IgD-negative memory B cell (primary cell): ENCODE measurements at regions not wholly inside any gene's neighbourhood (a gene's known extent, or its start where the extent isn't known, plus 50 kb on each side); places are given as distances from the start of the nearest gene placed in this dataset.
"Not testable (repeated sequence)": the region's sequence is repeated elsewhere in the genome, so short reads cannot be mapped to it uniquely, and the experiment has no call there.

Source experiments
- H3K27ac Mint-ChIP-seq, 3 donors: one replicate each; pipeline ENCODE4 v1.8.0; 2020 to 2022; ENCODE audit warnings: mild to moderate bottlenecking in 3 of 3, mixed read lengths in 3 of 3, moderate library complexity in 1 of 3
- H3K27me3 Mint-ChIP-seq: one replicate; pipeline ENCODE4 v1.8.0; 2021; ENCODE audit warnings: mixed read lengths
- H3K36me3 Mint-ChIP-seq: one replicate; pipeline ENCODE4 v1.8.0; 2020; ENCODE audit warnings: mild to moderate bottlenecking, mixed read lengths
- H3K4me1 Mint-ChIP-seq, 3 donors: one replicate each; pipeline ENCODE4 v1.8.0; 2020 to 2022; ENCODE audit warnings: mixed read lengths in 3 of 3, mild to moderate bottlenecking in 1 of 3
- H3K4me3 Mint-ChIP-seq, 4 donors: one replicate each; pipeline ENCODE4 v1.8.0; 2020 to 2022; ENCODE audit warnings: mild to moderate bottlenecking in 4 of 4, mixed read lengths in 4 of 4, moderate library complexity in 3 of 4
- H3K9me3 Mint-ChIP-seq, 3 donors: one replicate each; pipeline ENCODE4 v1.8.0; 2020 to 2021; ENCODE audit warnings: mixed read lengths in 3 of 3, mild to moderate bottlenecking in 1 of 3

GRCh38 chrX:76509775-76510174 lies 82.3 kb downstream of the MAGEE1 start:
- Mint-ChIP-seq H3K27ac (no peak overlapping the region), H3K36me3 (peaks cover 2% of the 10 kb centered on the region), H3K27me3 (no peaks in the 10 kb centered on the region), H3K9me3 (peaks cover 0 to 4% (median 0%) of the 10 kb centered on the region in 3 donors), H3K4me3 (no peak overlapping the region), H3K4me1 (no peaks in the 10 kb centered on the region)

- H3K9me3 Mint-ChIP-seq: peaks cover 5 to 10% (median 6%) of the 10 kb centered on the region in 3 donors
- H3K4me1 Mint-ChIP-seq: no peaks in the 10 kb centered on the region
- no peak overlapping the region for H3K4me3 Mint-ChIP-seq
- H3K36me3 Mint-ChIP-seq: peaks cover 1% of the 10 kb centered on the region
- no peaks in the 10 kb centered on the region for H3K27me3 Mint-ChIP-seq
- H3K27ac Mint-ChIP-seq: no peak overlapping the region
Measured at GRCh38 chrX:76517544-76517943, 90.0 kb downstream of the MAGEE1 start.

DNA sequence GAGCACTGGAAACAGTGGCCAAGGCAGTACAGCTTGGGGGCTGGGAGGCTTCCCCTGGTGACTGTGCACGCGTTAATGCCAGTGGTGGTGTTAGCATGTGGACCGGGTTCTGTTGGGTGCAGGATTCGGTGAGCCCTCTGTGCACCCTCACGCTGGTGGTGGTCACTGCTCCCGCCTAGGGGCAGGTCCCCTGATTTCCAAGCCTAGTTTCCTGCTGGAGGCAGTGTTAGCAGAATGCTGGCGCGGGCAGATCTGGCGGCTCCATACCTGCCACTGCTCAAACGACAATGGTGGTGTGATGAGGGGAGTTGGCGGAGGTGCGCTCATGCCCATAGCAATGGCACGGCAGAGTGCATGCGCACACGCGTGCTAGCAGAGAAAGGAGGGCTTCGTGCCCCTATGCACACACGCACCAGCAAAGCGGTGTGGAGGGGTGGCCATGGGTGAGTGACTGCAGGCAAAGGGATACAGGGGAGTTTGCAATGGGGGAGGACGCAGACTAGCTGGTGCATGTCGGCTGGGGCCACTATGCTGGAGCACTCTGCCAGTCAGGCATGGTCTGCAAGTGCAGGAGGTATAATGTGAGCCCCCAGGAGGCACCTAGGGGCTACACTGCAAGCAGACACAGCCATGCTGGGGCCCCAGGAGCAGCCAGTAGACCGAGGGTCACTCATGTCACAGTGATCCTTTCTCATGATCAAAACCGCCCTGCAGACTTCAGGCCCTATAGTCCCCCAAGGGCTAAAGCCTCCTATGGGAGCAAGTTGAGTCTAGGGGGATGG lies 93.0 kb downstream of the MAGEE1 start:
- H3K4me3 Mint-ChIP-seq: no peak overlapping the region
- no peak overlapping the region for H3K27ac Mint-ChIP-seq

DNA sequence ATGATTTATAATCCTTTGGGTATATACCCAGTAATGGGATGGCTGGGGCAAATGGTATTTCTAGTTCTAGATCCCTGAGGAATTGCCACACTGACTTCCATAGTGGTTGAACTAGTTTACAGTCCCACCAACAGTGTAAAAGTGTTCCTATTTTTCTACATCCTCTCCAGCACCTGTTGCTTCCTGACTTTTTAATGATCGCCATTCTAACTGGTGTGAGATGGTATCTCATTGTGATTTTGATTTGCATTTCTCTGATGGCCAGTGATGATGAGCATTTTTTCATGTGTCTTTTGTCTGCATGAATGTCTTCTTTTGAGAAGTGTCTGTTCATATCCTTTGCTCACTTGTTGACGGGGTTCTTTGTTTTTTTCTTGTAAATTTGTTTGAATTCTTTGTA lies 108.2 kb downstream of the MAGEE1 start:
- H3K27me3 Mint-ChIP-seq, H3K27ac Mint-ChIP-seq, H3K4me3 Mint-ChIP-seq, H3K4me1 Mint-ChIP-seq, H3K9me3 Mint-ChIP-seq, H3K36me3 Mint-ChIP-seq: not testable (repeated sequence)

More for the DNA sequence above, 93.0 kb downstream of the MAGEE1 start:
- H3K4me1 Mint-ChIP-seq: no peaks in the 10 kb centered on the region
- H3K27me3 Mint-ChIP-seq: no peaks in the 10 kb centered on the region
- H3K9me3 Mint-ChIP-seq: peaks cover 5 to 15% (median 12%) of the 10 kb centered on the region in 3 donors
- peaks cover 1% of the 10 kb centered on the region for H3K36me3 Mint-ChIP-seq

- Mint-ChIP-seq H3K9me3 (peaks cover 1 to 9% (median 2%) of the 10 kb centered on the region in 3 donors), H3K27ac (no peak overlapping the region), H3K4me3 (no peak overlapping the region), H3K4me1 (peaks cover 0 to 2% (median 0%) of the 10 kb centered on the region in 3 donors), H3K27me3 (peaks cover 2% of the 10 kb centered on the region), H3K36me3 (no peaks in the 10 kb centered on the region)
Measured at GRCh38 chrX:76538860-76539259, 111.3 kb downstream of the MAGEE1 start.

DNA sequence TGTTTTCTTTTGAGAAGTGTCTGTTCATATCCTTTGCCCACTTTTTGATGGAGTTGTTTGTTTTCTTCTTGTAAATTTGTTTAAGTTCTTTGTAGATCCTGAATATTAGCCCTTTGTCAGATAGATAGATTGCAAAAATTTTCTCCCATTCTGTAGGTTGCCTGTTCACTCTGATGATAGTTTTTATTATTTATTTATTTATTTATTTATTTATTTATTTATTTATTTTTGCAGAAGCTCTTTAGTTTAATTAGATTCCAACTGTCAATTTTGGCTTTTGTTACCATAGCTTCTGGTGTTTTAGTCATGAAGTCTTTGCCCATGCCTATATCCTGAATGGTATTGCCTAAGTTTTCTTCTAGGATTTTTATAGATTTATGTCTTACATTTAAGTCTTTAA lies 115.9 kb downstream of the MAGEE1 start:
- H3K27ac Mint-ChIP-seq, H3K4me1 Mint-ChIP-seq, H3K27me3 Mint-ChIP-seq, H3K36me3 Mint-ChIP-seq, H3K9me3 Mint-ChIP-seq: not testable (repeated sequence)
- peak overlapping the region in 1 of 4 donors; percentile 4 for H3K4me3 Mint-ChIP-seq

DNA sequence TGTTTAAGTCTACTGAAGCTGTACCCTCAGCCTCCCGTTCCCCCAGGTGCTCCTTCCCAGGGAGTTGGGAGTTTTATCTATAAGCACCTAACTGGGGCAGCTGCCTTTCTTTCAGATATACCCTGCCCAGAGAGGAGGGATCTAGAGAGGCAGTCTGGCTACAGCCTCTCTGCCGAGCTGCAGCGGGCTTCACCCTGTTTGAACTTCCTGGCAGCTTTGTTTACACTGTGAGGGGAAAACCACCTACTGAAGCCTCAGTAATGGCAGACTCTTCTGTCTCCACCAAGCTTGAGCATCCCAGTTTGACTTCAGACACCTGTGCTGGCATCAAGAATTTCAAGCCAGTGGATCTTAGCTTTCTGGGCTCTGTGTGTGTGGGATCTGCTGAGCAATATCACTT lies 122.5 kb downstream of the MAGEE1 start:
- Mint-ChIP-seq H3K4me3 (no peak overlapping the region), H3K27ac (no peak overlapping the region), H3K36me3 (no peaks in the 10 kb centered on the region), H3K27me3 (no peaks in the 10 kb centered on the region), H3K4me1 (no peaks in the 10 kb centered on the region), H3K9me3 (peaks cover 2 to 11% (median 10%) of the 10 kb centered on the region in 3 donors)

GRCh38 chrX:76555269-76555668 lies 127.8 kb downstream of the MAGEE1 start:
- H3K9me3 Mint-ChIP-seq: peaks cover 2 to 26% (median 15%) of the 10 kb centered on the region in 3 donors

DNA sequence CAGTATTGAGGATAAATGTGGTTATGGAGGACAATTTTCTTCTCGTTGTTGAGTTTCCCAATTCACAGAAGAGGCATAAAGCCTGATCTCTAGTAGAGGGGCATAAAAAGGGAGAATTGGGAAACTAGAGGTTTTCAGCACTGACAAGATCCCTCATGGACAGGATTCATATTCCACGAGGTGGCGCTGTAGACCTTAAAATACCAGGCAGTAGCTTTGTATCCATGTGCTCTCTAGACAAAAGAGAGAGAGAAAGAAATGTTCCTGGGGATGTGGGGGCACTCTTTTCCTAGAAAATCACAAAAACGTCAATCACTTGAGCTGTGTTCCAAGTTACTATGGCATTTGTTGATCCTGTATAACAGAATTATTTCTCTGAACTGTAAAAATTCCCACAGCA lies 128.3 kb downstream of the MAGEE1 start:
- H3K27ac Mint-ChIP-seq: no peak overlapping the region

More at GRCh38 chrX:76555269-76555668, 127.8 kb downstream of the MAGEE1 start:
- H3K4me3 Mint-ChIP-seq: no peak overlapping the region
- H3K27ac Mint-ChIP-seq: no peak overlapping the region
- H3K4me1 Mint-ChIP-seq: no peaks in the 10 kb centered on the region
- H3K27me3 Mint-ChIP-seq: no peaks in the 10 kb centered on the region
- H3K36me3 Mint-ChIP-seq: no peaks in the 10 kb centered on the region

GRCh38 chrX:76564842-76565241 lies 137.3 kb downstream of the MAGEE1 start:
- H3K27me3 Mint-ChIP-seq, H3K4me1 Mint-ChIP-seq, H3K27ac Mint-ChIP-seq, H3K4me3 Mint-ChIP-seq, H3K9me3 Mint-ChIP-seq, H3K36me3 Mint-ChIP-seq: not testable (repeated sequence)

More for the DNA sequence above, 128.3 kb downstream of the MAGEE1 start:
- no peak overlapping the region for H3K4me3 Mint-ChIP-seq
- H3K9me3 Mint-ChIP-seq: peaks cover 2 to 32% (median 15%) of the 10 kb centered on the region in 3 donors
- peaks cover 2% of the 10 kb centered on the region for H3K36me3 Mint-ChIP-seq
- H3K4me1 Mint-ChIP-seq: no peaks in the 10 kb centered on the region
- H3K27me3 Mint-ChIP-seq: no peaks in the 10 kb centered on the region

- Mint-ChIP-seq H3K36me3 (no peaks in the 10 kb centered on the region), H3K27ac (peak overlapping the region in 1 of 3 donors; percentile 14), H3K4me3 (no peak overlapping the region), H3K4me1 (no peaks in the 10 kb centered on the region), H3K27me3 (no peaks in the 10 kb centered on the region), H3K9me3 (peaks cover 0 to 10% (median 2%) of the 10 kb centered on the region in 3 donors)
Measured at GRCh38 chrX:76605390-76605789, 177.9 kb downstream of the MAGEE1 start.

DNA sequence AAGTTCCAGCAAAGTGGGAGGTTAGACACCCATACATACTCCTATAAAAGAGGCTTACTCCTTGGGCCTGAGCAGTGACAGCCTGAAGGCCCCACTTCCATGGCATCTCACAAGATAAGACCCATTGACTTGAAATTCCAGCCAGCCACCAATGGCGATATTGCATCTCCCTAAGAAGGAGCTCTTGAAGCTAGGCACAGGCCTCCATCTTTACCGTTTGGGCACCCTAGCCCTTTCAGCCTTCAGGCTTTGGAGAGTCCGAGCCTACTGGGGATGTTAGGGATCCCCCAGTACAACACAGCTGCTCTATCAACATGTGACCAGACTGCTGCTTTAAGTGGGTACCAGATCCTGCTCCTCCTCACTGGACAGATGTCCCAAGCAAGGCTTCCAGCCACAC lies 189.5 kb downstream of the MAGEE1 start:
- Mint-ChIP-seq H3K4me3 (peak overlapping the region in 1 of 4 donors; percentile 30), H3K9me3 (peaks cover 3 to 10% (median 8%) of the 10 kb centered on the region in 3 donors), H3K36me3 (no peaks in the 10 kb centered on the region), H3K27me3 (no peaks in the 10 kb centered on the region), H3K27ac (no peak overlapping the region), H3K4me1 (no peaks in the 10 kb centered on the region)

GRCh38 chrX:76643590-76643989 lies 216.1 kb downstream of the MAGEE1 start:
- Mint-ChIP-seq H3K4me3 (no peak overlapping the region), H3K27me3 (no peaks in the 10 kb centered on the region), H3K4me1 (no peaks in the 10 kb centered on the region), H3K27ac (no peak overlapping the region), H3K36me3 (no peaks in the 10 kb centered on the region), H3K9me3 (peaks cover 0 to 8% (median 8%) of the 10 kb centered on the region in 3 donors)

- H3K27ac Mint-ChIP-seq, H3K9me3 Mint-ChIP-seq, H3K27me3 Mint-ChIP-seq, H3K36me3 Mint-ChIP-seq, H3K4me1 Mint-ChIP-seq, H3K4me3 Mint-ChIP-seq: not testable (repeated sequence)
Measured at GRCh38 chrX:76651369-76651768, 223.9 kb downstream of the MAGEE1 start.

GRCh38 chrX:76657499-76657898 lies 230.0 kb downstream of the MAGEE1 start:
- Mint-ChIP-seq H3K27ac (no peak overlapping the region), H3K9me3 (peaks cover 0 to 8% (median 2%) of the 10 kb centered on the region in 3 donors), H3K4me3 (no peak overlapping the region), H3K4me1 (no peaks in the 10 kb centered on the region), H3K27me3 (no peaks in the 10 kb centered on the region), H3K36me3 (peaks cover 2% of the 10 kb centered on the region)
